H1 (cell line): ENCODE measurements at regions not wholly inside any gene's neighbourhood (a gene's known extent, or its start where the extent isn't known, plus 50 kb on each side); places are given as distances from the start of the nearest gene placed in this dataset.

ENCODE experiments used
- CTCF ChIA-PET: fragments of 300-600 bp; sonication (Branson Sonifier 250); formaldehyde crosslinking; loops from one replicate; lab custom pipeline; 2021; ENCODE audit not compliant: partially characterized antibody; lab: Charles Lee
- POLR2A ChIA-PET: fragments of 300-600 bp; sonication (Branson Sonifier 250); formaldehyde crosslinking; loops from one replicate; lab custom pipeline; 2021; ENCODE audit warnings: inconsistent platforms; ENCODE audit not compliant: partially characterized antibody; lab: Charles Lee
- DNase-seq, 2 experiments: peaks; one replicate each; pipeline versions ENCODE4 v3.0.0 to v3.0.0-alpha.2; 2010 to 2022; ENCODE audit warnings: low spot score in 2 of 2, low read depth in 1 of 2, mixed read lengths in 1 of 2
- FAIRE-seq: peaks from 2 replicates; lab custom pipeline; 2011; peaks lifted over from hg19 to GRCh38; lab: Jason Lieb, UNC
- H2AFZ ChIP-seq: 2 replicates; pipeline ENCODE4 v1.8.1; 2012; ENCODE audit warnings: low read length, inconsistent platforms
- H2AK5ac ChIP-seq: 2 replicates; pipeline ENCODE4 v1.6.1; 2013; ENCODE audit warnings: low read depth, low read length
- H2BK120ac ChIP-seq: replicated peaks from 2 replicates; pipeline ENCODE3; 2013; ENCODE audit warnings: low read depth, low read length, inconsistent platforms
- H2BK12ac ChIP-seq: 2 replicates; pipeline ENCODE4 v1.6.1; 2013; ENCODE audit warnings: low read depth, low read length
- H2BK15ac ChIP-seq: 2 replicates; pipeline ENCODE4 v1.6.1; 2013; ENCODE audit warnings: low read length
- H2BK20ac ChIP-seq: 2 replicates; pipeline ENCODE4 v1.6.1; 2013; ENCODE audit warnings: low read length
- H2BK5ac ChIP-seq: 2 replicates; pipeline ENCODE4 v1.6.1; 2013; ENCODE audit warnings: low read depth, low read length
- H3K14ac ChIP-seq: 2 replicates; pipeline ENCODE4 v1.6.1; 2013; ENCODE audit warnings: inconsistent platforms; ENCODE audit not compliant: insufficient read length
- H3K18ac ChIP-seq: 2 replicates; pipeline ENCODE4 v1.6.1; 2013; ENCODE audit warnings: low read length; ENCODE audit errors: extremely low read depth
- H3K23ac ChIP-seq: 2 replicates; pipeline ENCODE4 v1.6.1; 2013; ENCODE audit warnings: inconsistent platforms; ENCODE audit not compliant: insufficient read length
- H3K23me2 ChIP-seq: 2 replicates; pipeline ENCODE4 v1.6.1; 2013; ENCODE audit warnings: low read depth, low read length
- H3K27ac ChIP-seq: 2 replicates; pipeline ENCODE4 v1.6.1; 2011; ENCODE audit warnings: low read depth, low read length, inconsistent platforms
- H3K27me3 ChIP-seq, 4 experiments: replicated peaks in 1 of 4; 1 replicate in 1 of 4; 2 replicates in 3 of 4; pipeline versions ENCODE4 v1.6.1 to v1.8.1; 2011 to 2013; ENCODE audit warnings: low read length in 3 of 4, mild to moderate bottlenecking in 3 of 4, inconsistent platforms in 2 of 4, mixed read lengths in 2 of 4, moderate library complexity in 1 of 4; ENCODE audit not compliant: control insufficient read depth in 3 of 4, insufficient read depth in 3 of 4; ENCODE audit errors: extremely low read depth in 1 of 4
- H3K36me3 ChIP-seq, 4 experiments: 2 replicates each; pipeline versions ENCODE4 v1.6.1 to v1.8.1; 2011 to 2013; ENCODE audit warnings: mild to moderate bottlenecking in 4 of 4, low read length in 3 of 4, moderate library complexity in 2 of 4, control low read depth in 1 of 4, inconsistent platforms in 1 of 4; ENCODE audit not compliant: insufficient read depth in 4 of 4, control insufficient read depth in 2 of 4
- H3K4ac ChIP-seq: replicated peaks from 2 replicates; pipeline ENCODE3; 2013; ENCODE audit warnings: low read length, low read depth, mixed read lengths, inconsistent platforms; ENCODE audit not compliant: insufficient read length
- H3K4me1 ChIP-seq, 4 experiments: replicated peaks in 1 of 4; 1 replicate in 1 of 4; 2 replicates in 3 of 4; pipeline versions ENCODE4 v1.6.1 to v1.8.1; 2011 to 2013; ENCODE audit warnings: low read length in 3 of 4, inconsistent platforms in 2 of 4, mixed read lengths in 1 of 4; ENCODE audit not compliant: insufficient read depth in 4 of 4, control insufficient read depth in 3 of 4
- H3K4me2 ChIP-seq, 2 experiments: 2 replicates each; pipeline versions ENCODE4 v1.6.1 to v1.8.1; 2011 to 2013; ENCODE audit warnings: low read depth in 2 of 2, low read length in 2 of 2, control low read depth in 1 of 2, inconsistent platforms in 1 of 2, mild to moderate bottlenecking in 1 of 2; ENCODE audit not compliant: insufficient read depth in 1 of 2
- H3K4me3 ChIP-seq, 4 experiments: fragments of 200-600, 300-600 bp in 1 of 4; sonication (generic), shearing (Covaris generic), sonication (Bioruptor Twin) in 1 of 4; 2 replicates each; pipeline versions ENCODE4 v1.5.1 to v1.8.1; 2011 to 2016; ENCODE audit warnings: low read length in 4 of 4, low read depth in 3 of 4, control low read depth in 2 of 4, inconsistent platforms in 2 of 4, mild to moderate bottlenecking in 2 of 4, mixed read lengths in 1 of 4, moderate library complexity in 1 of 4; ENCODE audit not compliant: insufficient read depth in 2 of 4; ENCODE audit errors: extremely low read depth in 1 of 4
- H3K56ac ChIP-seq: replicated peaks from 2 replicates; pipeline ENCODE3; 2013; ENCODE audit warnings: low read depth, mild to moderate bottlenecking, mixed read lengths, low read length, inconsistent platforms; ENCODE audit not compliant: insufficient read length
- H3K79me1 ChIP-seq: 2 replicates; pipeline ENCODE4 v1.6.1; 2013; ENCODE audit warnings: low read depth, low read length, control low read depth
- H3K79me2 ChIP-seq, 2 experiments: 2 replicates each; pipeline versions ENCODE4 v1.6.1 to v1.8.1; 2012 to 2013; ENCODE audit warnings: low read length in 2 of 2, mild to moderate bottlenecking in 2 of 2, inconsistent platforms in 1 of 2; ENCODE audit not compliant: insufficient read depth in 2 of 2, control insufficient read depth in 1 of 2
- H3K9ac ChIP-seq, 4 experiments: replicated peaks in 1 of 4; 1 replicate in 1 of 4; 2 replicates in 3 of 4; pipeline versions ENCODE4 v1.6.1 to v1.8.1; 2011 to 2013; ENCODE audit warnings: low read depth in 3 of 4, low read length in 3 of 4, control low read depth in 2 of 4, mild to moderate bottlenecking in 2 of 4, moderate library complexity in 2 of 4, inconsistent platforms in 1 of 4; ENCODE audit errors: extremely low read depth in 1 of 4
- H3K9me3 ChIP-seq, 2 experiments: 2 replicates each; pipeline versions ENCODE4 v1.6.1 to v1.8.1; 2012 to 2013; ENCODE audit warnings: mild to moderate bottlenecking in 2 of 2, moderate library complexity in 2 of 2, control low read depth in 1 of 2, inconsistent platforms in 1 of 2, low read depth in 1 of 2, low read length in 1 of 2, mixed read lengths in 1 of 2; ENCODE audit not compliant: insufficient read depth in 2 of 2
- H4K20me1 ChIP-seq, 2 experiments: replicated peaks in 1 of 2; 2 replicates each; pipeline versions ENCODE3 to v1.8.1; 2011 to 2013; ENCODE audit warnings: inconsistent platforms in 2 of 2, low read length in 2 of 2, mild to moderate bottlenecking in 1 of 2; ENCODE audit not compliant: insufficient read depth in 2 of 2, control insufficient read depth in 1 of 2
- H4K5ac ChIP-seq: 2 replicates; pipeline ENCODE4 v1.6.1; 2013; ENCODE audit warnings: low read length, low read depth, mixed read lengths, inconsistent platforms; ENCODE audit not compliant: insufficient read length
- H4K8ac ChIP-seq: 2 replicates; pipeline ENCODE4 v1.8.0; 2013; ENCODE audit warnings: mild to moderate bottlenecking, moderate library complexity, low read length, inconsistent platforms; ENCODE audit not compliant: insufficient read depth; ENCODE audit errors: extremely low read depth
- H4K91ac ChIP-seq: replicated peaks from 2 replicates; pipeline ENCODE3; 2013; ENCODE audit warnings: low read length, mixed read lengths, inconsistent platforms; ENCODE audit not compliant: insufficient read length
- GTF2F1 ChIP-seq: IDR thresholded peaks from 2 replicates; pipeline ENCODE4 v1.6.1; 2012; ENCODE audit warnings: low read depth, low read length, improper control_type of control experiment, borderline replicate concordance
- MAX ChIP-seq: IDR thresholded peaks from 2 replicates; pipeline ENCODE4 v1.6.1; 2012; ENCODE audit warnings: inconsistent platforms
- RBBP5 ChIP-seq: IDR thresholded peaks from 2 replicates; pipeline ENCODE4 v1.7.1; 2012; ENCODE audit warnings: low read depth, mild to moderate bottlenecking, inconsistent platforms, low read length, moderate library complexity, borderline replicate concordance
- SP2 ChIP-seq: IDR thresholded peaks from 2 replicates; pipeline ENCODE4 v1.6.1; 2012; ENCODE audit warnings: mild to moderate bottlenecking, low read length, inconsistent platforms
- SRF ChIP-seq: IDR thresholded peaks from 2 replicates; pipeline ENCODE4 v1.6.1; 2011; ENCODE audit warnings: mild to moderate bottlenecking, low read depth, low read length, moderate library complexity
- TCF12 ChIP-seq: IDR thresholded peaks from 2 replicates; pipeline ENCODE4 v1.6.1; 2011; ENCODE audit warnings: low read depth, mild to moderate bottlenecking, low read length
- WGBS, 2 experiments: shearing (Covaris generic) in 1 of 2; methylation state at CpG; one replicate each; pipeline versions ENCODE4 v1.1.6 to v1.1.7; 2013 to 2015; ENCODE audit warnings: low lambda C conversion rate in 2 of 2, mixed read lengths in 2 of 2, inconsistent platforms in 1 of 2, low coverage in 1 of 2, missing lambda C conversion rate in 1 of 2; ENCODE audit not compliant: insufficient replicate concordance in 2 of 2, insufficient coverage in 1 of 2, insufficient read length in 1 of 2; ENCODE audit errors: extremely low coverage in 1 of 2, missing lambda C conversion rate in 1 of 2; 5-methylcytosine and 5-hydroxymethylcytosine counted together

- Histone ChIP-seq H3K4me1 (no peaks in the 10 kb centered on the region), H3K4ac (no peak overlapping the region), H3K36me3 (no peaks in the 10 kb centered on the region), H3K79me2 (no peaks in the 10 kb centered on the region), H3K23ac (no peak overlapping the region), H3K27ac (no peak overlapping the region), H3K79me1 (no peaks in the 10 kb centered on the region), H2AK5ac (no peak overlapping the region), H2BK12ac (no peak overlapping the region), H3K4me2 (no peak overlapping the region), H2BK120ac (no peak overlapping the region), H2AFZ (no peak overlapping the region), H3K14ac (no peak overlapping the region), H2BK20ac (no peak overlapping the region), H3K9ac (no peak overlapping the region), H4K5ac (no peak overlapping the region), H3K18ac (no peak overlapping the region), H4K20me1 (no peaks in the 10 kb centered on the region), H3K9me3 (peaks cover 0 to 4% of the 10 kb centered on the region in 2 experiments; a peak in 1 of 4 replicates), H2BK5ac (no peak overlapping the region), H3K4me3 (no peak overlapping the region), H3K56ac (no peak overlapping the region), H3K23me2 (no peaks in the 10 kb centered on the region), H4K8ac (no peak overlapping the region), H3K27me3 (no peaks in the 10 kb centered on the region), H2BK15ac (no peak overlapping the region), H4K91ac (no peak overlapping the region)
- no peak for TF ChIP-seq GTF2F1
- no peak for TF ChIP-seq SRF
- TF ChIP-seq TCF12, result no peak
- TF ChIP-seq SP2, result no peak
- no peak for TF ChIP-seq MAX
- TF ChIP-seq RBBP5, result no peak
- ChIA-PET CTCF (no interaction called here), POLR2A (no interaction called here)
- DNase-seq (no peak), FAIRE-seq (no peak)
- WGBS, 2 experiments, result 74% methylated on average over 1 of the region's 1 CpG; no CpG with 5 or more reads in 1 of the 2 experiments
Observed at GRCh38 chr5:109571785-109572184, 117.9 kb upstream of the MAN2A1 start.
